ENCODE measurements at regions not wholly inside any gene's neighbourhood (a gene's known extent, or its start where the extent isn't known, plus 50 kb on each side); places are given as distances from the start of the nearest gene placed in this dataset.

DNA sequence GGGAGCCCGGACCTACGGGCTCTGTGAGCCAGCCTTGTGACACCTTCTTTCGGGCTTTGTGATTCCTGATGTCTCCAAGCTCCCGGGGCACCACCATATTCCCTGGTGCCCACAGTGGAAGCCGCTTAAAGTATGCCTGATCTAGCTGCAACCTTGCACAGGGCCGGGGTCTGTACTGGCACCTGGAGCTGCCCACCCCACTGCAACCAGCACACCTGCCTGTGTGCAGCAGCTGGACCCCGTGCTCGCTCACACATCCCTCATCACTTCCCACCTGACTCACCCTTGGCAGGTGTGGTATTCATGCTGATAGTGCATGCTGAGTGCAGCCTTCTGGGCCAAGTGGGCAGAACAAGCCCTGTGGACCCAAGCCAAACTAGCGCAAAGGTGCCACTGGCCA lies 1981.1 kb upstream of the PCDH20 start:
- Histone ChIP-seq H3K9me3 (ENCODE audit: control insufficient read depth in 1 of 2, insufficient read depth in 1 of 2, low read depth in 1 of 2, low read length in 2 of 2) (no peaks in the 10 kb centered on the region), H3K4me1 (ENCODE audit: control insufficient read depth in 1 of 2, insufficient read depth in 2 of 2, low read length in 2 of 2) (no peaks in the 10 kb centered on the region), H3K27ac (ENCODE audit: low read depth, low read length) (no peak overlapping the region), H3K9ac (ENCODE audit: low read length) (no peak overlapping the region), H4K20me1 (ENCODE audit: insufficient read depth) (no peaks in the 10 kb centered on the region), H2AFZ (ENCODE audit: low read depth, low read length, poor library complexity, severe bottlenecking) (no peak overlapping the region), H3K4me2 (ENCODE audit: low read length) (no peak overlapping the region), H3K27me3 (ENCODE audit: insufficient read depth, low read length) (no peaks in the 10 kb centered on the region), H3K9me2 (ENCODE audit: insufficient read depth) (no peaks in the 10 kb centered on the region; the same call in 1 of the 2 replicates), H3K36me3 (ENCODE audit: control insufficient read depth in 1 of 2, insufficient read depth in 2 of 2, low read length in 2 of 2) (no peaks in the 10 kb centered on the region), H3K4me3 (replicated peaks in 1 of 2; ENCODE audit: low read depth in 1 of 2, low read length in 2 of 2) (no peak overlapping the region), H3K79me2 (ENCODE audit: insufficient read depth, low read length) (no peaks in the 10 kb centered on the region)
- no TSS peak for BruUV-seq (replicated peaks)
- ChIA-PET RAD21 (ENCODE audit: low non-redundant PET in 1 of 2, low total read pairs in 2 of 2, uncharacterized antibody in 2 of 2, unreplicated experiment in 2 of 2) (no interaction called here), CTCF (no interaction called here), POLR2A (no interaction called here)
- ATAC-seq (no peak), DNase-seq (ENCODE audit: low read depth, low spot score) (no peak)
- intact Hi-C loops (cut with micrococcal nuclease) = no loop called here
- TF ChIP-seq POLR2AphosphoS5 (IDR thresholded peaks at IDR 0.05; ENCODE audit: low read depth, low read length) = no peak
- no peak for TF ChIP-seq EZH2phosphoT487 (IDR thresholded peaks at IDR 0.05; ENCODE audit: borderline replicate concordance)
- no peak for TF ChIP-seq YY1 (IDR thresholded peaks at IDR 0.05; ENCODE audit: extremely low read depth, insufficient replicate concordance, low read depth, low read length)
- no peak for TF ChIP-seq EZH2 (IDR thresholded peaks at IDR 0.05)
- TF ChIP-seq ZFX (IDR thresholded peaks at IDR 0.05) = no peak
- TF ChIP-seq ZNF274 (IDR thresholded peaks at IDR 0.05; ENCODE audit: low read depth, low read length) = no peak

DNA sequence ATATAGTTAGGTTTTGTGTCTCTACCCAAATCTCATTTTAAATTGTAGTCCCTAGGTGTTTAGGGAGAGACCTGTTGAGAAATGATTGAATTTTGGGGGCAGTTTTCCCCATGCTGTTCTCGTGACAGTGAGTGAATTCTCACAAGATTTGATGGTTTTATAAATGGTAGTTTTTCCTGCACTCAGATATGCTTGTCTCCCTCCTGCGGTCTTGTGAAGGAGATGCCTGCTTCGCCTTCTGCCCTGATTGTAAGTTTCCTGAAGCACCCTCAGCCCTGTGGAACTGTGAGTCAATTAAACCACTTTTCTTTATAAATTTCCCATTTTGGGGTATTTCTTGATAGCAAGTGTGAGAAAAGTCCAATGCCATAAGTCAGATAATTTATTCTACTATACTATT lies 1977.5 kb upstream of the PCDH20 start:
- DNase-seq (ENCODE audit: low read depth, low spot score) (no peak), ATAC-seq (no peak)
- Histone ChIP-seq H3K9me3 (ENCODE audit: control insufficient read depth in 1 of 2, insufficient read depth in 1 of 2, low read depth in 1 of 2, low read length in 2 of 2) (no peaks in the 10 kb centered on the region), H3K9ac (ENCODE audit: low read length) (no peak overlapping the region), H3K4me1 (ENCODE audit: control insufficient read depth in 1 of 2, insufficient read depth in 2 of 2, low read length in 2 of 2) (no peaks in the 10 kb centered on the region), H3K4me2 (ENCODE audit: low read length) (no peak overlapping the region), H3K36me3 (ENCODE audit: control insufficient read depth in 1 of 2, insufficient read depth in 2 of 2, low read length in 2 of 2) (no peaks in the 10 kb centered on the region), H3K79me2 (ENCODE audit: insufficient read depth, low read length) (no peaks in the 10 kb centered on the region), H3K27ac (ENCODE audit: low read depth, low read length) (no peak overlapping the region), H3K4me3 (replicated peaks in 1 of 2; ENCODE audit: low read depth in 1 of 2, low read length in 2 of 2) (no peak overlapping the region), H3K27me3 (ENCODE audit: insufficient read depth, low read length) (no peaks in the 10 kb centered on the region), H2AFZ (ENCODE audit: low read depth, low read length, poor library complexity, severe bottlenecking) (no peak overlapping the region), H4K20me1 (ENCODE audit: insufficient read depth) (no peaks in the 10 kb centered on the region), H3K9me2 (ENCODE audit: insufficient read depth) (no peaks in the 10 kb centered on the region)
- TF ChIP-seq JUND (IDR thresholded peaks at IDR 0.05) (no peak), SRF (IDR thresholded peaks at IDR 0.05; ENCODE audit: low read depth) (no peak), YY1 (IDR thresholded peaks at IDR 0.05; ENCODE audit: extremely low read depth, insufficient replicate concordance, low read depth, low read length) (no peak), ELF1 (IDR thresholded peaks at IDR 0.05; ENCODE audit: borderline replicate concordance, low read depth) (no peak), CEBPB (IDR thresholded peaks at IDR 0.05; ENCODE audit: low read depth) (no peak), EZH2 (IDR thresholded peaks at IDR 0.05) (no peak), SP1 (IDR thresholded peaks at IDR 0.05; ENCODE audit: low read depth) (no peak), CBX3 (IDR thresholded peaks at IDR 0.05; ENCODE audit: low read depth) (no peak), SIN3A (IDR thresholded peaks at IDR 0.05; ENCODE audit: low read depth) (no peak), ZFX (IDR thresholded peaks at IDR 0.05) (no peak), TCF7L2 (IDR thresholded peaks at IDR 0.05; ENCODE audit: borderline replicate concordance, extremely low read depth, insufficient read depth, insufficient read length) (no peak), FOSL1 (IDR thresholded peaks at IDR 0.05; ENCODE audit: low read depth) (no peak), POLR2AphosphoS5 (IDR thresholded peaks at IDR 0.05; ENCODE audit: low read depth, low read length) (no peak), ZNF274 (IDR thresholded peaks at IDR 0.05; ENCODE audit: low read depth, low read length) (no peak), RAD21 (IDR thresholded peaks at IDR 0.05; ENCODE audit: low read depth) (no peak)
- TF ChIP-seq, protein P1, sequence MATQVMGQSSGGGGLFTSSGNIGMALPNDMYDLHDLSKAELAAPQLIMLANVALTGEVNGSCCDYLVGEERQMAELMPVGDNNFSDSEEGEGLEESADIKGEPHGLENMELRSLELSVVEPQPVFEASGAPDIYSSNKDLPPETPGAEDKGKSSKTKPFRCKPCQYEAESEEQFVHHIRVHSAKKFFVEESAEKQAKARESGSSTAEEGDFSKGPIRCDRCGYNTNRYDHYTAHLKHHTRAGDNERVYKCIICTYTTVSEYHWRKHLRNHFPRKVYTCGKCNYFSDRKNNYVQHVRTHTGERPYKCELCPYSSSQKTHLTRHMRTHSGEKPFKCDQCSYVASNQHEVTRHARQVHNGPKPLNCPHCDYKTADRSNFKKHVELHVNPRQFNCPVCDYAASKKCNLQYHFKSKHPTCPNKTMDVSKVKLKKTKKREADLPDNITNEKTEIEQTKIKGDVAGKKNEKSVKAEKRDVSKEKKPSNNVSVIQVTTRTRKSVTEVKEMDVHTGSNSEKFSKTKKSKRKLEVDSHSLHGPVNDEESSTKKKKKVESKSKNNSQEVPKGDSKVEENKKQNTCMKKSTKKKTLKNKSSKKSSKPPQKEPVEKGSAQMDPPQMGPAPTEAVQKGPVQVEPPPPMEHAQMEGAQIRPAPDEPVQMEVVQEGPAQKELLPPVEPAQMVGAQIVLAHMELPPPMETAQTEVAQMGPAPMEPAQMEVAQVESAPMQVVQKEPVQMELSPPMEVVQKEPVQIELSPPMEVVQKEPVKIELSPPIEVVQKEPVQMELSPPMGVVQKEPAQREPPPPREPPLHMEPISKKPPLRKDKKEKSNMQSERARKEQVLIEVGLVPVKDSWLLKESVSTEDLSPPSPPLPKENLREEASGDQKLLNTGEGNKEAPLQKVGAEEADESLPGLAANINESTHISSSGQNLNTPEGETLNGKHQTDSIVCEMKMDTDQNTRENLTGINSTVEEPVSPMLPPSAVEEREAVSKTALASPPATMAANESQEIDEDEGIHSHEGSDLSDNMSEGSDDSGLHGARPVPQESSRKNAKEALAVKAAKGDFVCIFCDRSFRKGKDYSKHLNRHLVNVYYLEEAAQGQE (IDR thresholded peaks at IDR 0.05; ENCODE audit: low read depth) = no peak
- TF ChIP-seq, protein P2, sequence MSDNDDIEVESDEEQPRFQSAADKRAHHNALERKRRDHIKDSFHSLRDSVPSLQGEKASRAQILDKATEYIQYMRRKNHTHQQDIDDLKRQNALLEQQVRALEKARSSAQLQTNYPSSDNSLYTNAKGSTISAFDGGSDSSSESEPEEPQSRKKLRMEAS (IDR thresholded peaks at IDR 0.05) = no peak
- TF ChIP-seq, protein P3, sequence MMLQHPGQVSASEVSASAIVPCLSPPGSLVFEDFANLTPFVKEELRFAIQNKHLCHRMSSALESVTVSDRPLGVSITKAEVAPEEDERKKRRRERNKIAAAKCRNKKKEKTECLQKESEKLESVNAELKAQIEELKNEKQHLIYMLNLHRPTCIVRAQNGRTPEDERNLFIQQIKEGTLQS (IDR thresholded peaks at IDR 0.05) = no peak
- intact Hi-C loops (cut with micrococcal nuclease) = no loop called here
- ChIA-PET POLR2A (no interaction called here), RAD21 (ENCODE audit: low non-redundant PET in 1 of 2, low total read pairs in 2 of 2, uncharacterized antibody in 2 of 2, unreplicated experiment in 2 of 2) (no interaction called here), CTCF (no interaction called here)
- no TSS peak for BruUV-seq (replicated peaks)

All from HCT116 (cell line).